SJSA1 (cell line): ENCODE measurements at regions not wholly inside any gene's neighbourhood (a gene's known extent, or its start where the extent isn't known, plus 50 kb on each side); places are given as distances from the start of the nearest gene placed in this dataset.

Experiments used
- DNase-seq, 2 experiments: peaks; one replicate each; pipeline ENCODE4 v3.0.0-alpha.2; 2015 to 2020; ENCODE audit warnings: low spot score in 2 of 2, low read depth in 1 of 2
- H3K27ac ChIP-seq: fragments of 250-450 bp; sonication (Bioruptor Pico); 2 replicates; pipeline ENCODE4 v1.5.1; 2020; ENCODE audit warnings: mild to moderate bottlenecking, moderate library complexity
- H3K27me3 ChIP-seq: fragments of 250-450 bp; sonication (Bioruptor Pico); replicated peaks from 2 replicates; pipeline ENCODE4 v1.5.1; 2020; ENCODE audit warnings: mild to moderate bottlenecking, moderate library complexity
- H3K36me3 ChIP-seq: fragments of 250-450 bp; sonication (Bioruptor Pico); 2 replicates; pipeline ENCODE4 v1.5.1; 2020; ENCODE audit warnings: mild to moderate bottlenecking
- H3K4me1 ChIP-seq: fragments of 250-450 bp; sonication (Bioruptor Pico); replicated peaks from 2 replicates; pipeline ENCODE4 v1.6.1; 2021; ENCODE audit warnings: mild to moderate bottlenecking
- H3K4me3 ChIP-seq: fragments of 250-450 bp; sonication (Bioruptor Pico); 2 replicates; pipeline ENCODE4 v1.5.1; 2020; ENCODE audit warnings: mild to moderate bottlenecking
- H3K9me3 ChIP-seq: fragments of 250-450 bp; sonication (Bioruptor Pico); replicated peaks from 2 replicates; pipeline ENCODE4 v1.5.1; 2020; ENCODE audit warnings: mild to moderate bottlenecking

DNA sequence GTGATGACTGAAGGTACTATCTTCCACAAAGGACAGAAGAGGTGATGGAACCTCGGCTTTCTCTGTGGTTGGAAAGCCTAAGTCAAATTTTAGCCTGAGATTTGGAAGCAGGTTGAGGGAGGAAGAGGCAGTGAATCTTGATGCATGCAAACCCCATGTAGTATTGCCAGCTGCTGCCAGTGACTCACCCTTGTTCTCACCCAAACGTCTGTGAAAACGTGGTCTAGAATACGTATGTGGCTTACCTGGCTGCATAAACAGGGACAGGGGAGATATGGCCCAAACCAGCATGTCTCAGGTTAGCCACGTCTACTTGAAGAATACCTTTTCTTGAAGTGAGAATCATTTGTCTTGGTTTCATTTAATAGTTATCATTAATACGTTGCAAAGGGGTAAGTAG is 438.0 kb upstream of the MAF start:
- H3K27ac ChIP-seq = no peak overlapping the region
- no peak for DNase-seq
- no peaks in the 10 kb centered on the region for H3K27me3 ChIP-seq
- no peak overlapping the region for H3K4me3 ChIP-seq
- H3K4me1 ChIP-seq = peaks cover 10% of the 10 kb centered on the region
- H3K36me3 ChIP-seq = no peaks in the 10 kb centered on the region
- no peaks in the 10 kb centered on the region for H3K9me3 ChIP-seq

DNA sequence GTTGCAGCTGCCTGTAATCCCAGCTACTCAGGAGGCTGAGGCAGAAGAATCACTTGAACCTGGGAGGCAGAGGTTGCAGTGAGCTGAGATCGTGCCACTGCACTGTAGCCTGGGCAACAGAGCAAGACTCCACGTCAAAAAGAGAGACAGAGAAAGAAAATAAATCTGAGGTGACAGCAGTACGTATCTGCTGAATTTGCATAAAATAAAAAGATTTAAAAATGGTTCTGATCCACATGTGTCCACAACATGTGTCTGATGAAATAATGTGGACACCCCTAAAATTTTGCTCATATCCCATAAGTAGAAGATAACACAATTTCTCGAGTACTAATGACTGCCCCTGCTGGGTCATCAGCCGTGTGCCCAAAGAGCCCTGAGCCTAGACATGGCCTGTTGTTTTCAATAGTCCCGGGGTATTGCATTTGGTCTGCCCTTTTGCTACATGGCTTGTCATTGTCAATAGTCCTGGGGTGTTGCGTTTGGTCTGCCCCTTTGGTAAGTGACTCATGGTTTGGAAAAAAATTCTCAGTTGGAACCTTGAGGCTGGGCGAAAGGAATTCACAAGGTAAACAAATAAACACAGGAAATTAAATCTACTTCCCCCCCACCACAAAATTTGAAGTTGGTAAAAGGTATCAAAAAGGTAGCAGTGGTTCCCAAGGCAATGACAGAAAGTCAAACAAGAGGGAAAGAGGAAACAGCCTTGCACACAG is 434.6 kb upstream of the MAF start:
- no peaks in the 10 kb centered on the region for H3K27me3 ChIP-seq
- peak in 1 of 2 experiments; percentile 30 for DNase-seq
- peaks cover 10% of the 10 kb centered on the region for H3K4me1 ChIP-seq
- no peaks in the 10 kb centered on the region for H3K9me3 ChIP-seq
- H3K27ac ChIP-seq = no peak overlapping the region
- no peak overlapping the region for H3K4me3 ChIP-seq
- no peaks in the 10 kb centered on the region for H3K36me3 ChIP-seq

DNA sequence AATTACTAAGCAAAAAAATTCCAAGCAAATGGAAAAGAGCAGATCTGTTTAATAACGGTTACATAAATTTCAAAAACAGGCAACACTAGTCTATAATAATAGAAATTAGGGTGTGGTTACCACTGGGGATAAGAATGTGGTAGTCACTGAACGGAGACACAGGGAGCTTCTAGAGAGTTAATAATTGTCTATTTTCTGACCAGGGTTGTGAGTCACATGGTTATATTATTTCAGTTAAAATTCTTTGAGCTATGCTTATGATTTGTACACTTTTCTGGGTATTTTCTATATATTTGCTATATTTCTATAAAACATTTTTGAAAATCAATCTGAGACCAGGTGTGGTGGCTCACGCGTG is 433.9 kb upstream of the MAF start:
- Histone ChIP-seq H3K27me3 (no peaks in the 10 kb centered on the region), H3K27ac (no peak overlapping the region), H3K9me3 (no peaks in the 10 kb centered on the region), H3K4me1 (peaks cover 10% of the 10 kb centered on the region), H3K36me3 (no peaks in the 10 kb centered on the region), H3K4me3 (no peak overlapping the region)
- DNase-seq = no peak

DNA sequence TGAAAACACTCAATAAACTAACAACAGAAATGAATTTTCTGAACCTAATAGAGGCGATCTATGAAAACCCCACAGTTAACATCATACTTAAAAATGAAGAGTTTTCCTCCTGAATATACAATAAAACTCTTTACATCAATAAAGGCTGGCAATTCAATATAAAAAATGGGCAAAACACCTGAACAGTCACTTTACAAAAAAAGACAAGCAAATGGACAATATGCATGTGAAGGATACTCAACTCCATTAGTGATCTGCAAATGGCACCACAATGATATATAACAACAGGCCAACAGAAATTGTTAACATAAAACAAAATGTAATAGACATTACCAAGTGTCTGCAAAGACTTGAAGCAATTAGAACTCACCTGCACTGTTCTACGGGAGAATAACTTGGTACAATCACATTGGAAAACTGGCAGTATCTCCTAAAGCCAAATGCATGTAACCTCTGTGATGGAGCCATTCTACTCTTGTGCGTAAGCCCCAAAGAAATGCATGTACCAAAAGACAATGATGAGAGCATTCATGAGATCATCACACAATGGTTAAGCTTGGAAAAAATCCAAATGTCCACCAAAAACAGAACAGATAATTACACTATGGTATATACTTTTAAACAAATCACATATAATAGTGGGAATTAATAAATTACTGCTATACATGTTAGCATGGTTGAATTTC is 433.4 kb upstream of the MAF start:
- H3K27ac ChIP-seq = no peak overlapping the region
- no peak for DNase-seq
- H3K9me3 ChIP-seq = no peaks in the 10 kb centered on the region
- H3K36me3 ChIP-seq = no peaks in the 10 kb centered on the region
- no peak overlapping the region for H3K4me3 ChIP-seq
- no peaks in the 10 kb centered on the region for H3K27me3 ChIP-seq
- peaks cover 10% of the 10 kb centered on the region for H3K4me1 ChIP-seq

DNA sequence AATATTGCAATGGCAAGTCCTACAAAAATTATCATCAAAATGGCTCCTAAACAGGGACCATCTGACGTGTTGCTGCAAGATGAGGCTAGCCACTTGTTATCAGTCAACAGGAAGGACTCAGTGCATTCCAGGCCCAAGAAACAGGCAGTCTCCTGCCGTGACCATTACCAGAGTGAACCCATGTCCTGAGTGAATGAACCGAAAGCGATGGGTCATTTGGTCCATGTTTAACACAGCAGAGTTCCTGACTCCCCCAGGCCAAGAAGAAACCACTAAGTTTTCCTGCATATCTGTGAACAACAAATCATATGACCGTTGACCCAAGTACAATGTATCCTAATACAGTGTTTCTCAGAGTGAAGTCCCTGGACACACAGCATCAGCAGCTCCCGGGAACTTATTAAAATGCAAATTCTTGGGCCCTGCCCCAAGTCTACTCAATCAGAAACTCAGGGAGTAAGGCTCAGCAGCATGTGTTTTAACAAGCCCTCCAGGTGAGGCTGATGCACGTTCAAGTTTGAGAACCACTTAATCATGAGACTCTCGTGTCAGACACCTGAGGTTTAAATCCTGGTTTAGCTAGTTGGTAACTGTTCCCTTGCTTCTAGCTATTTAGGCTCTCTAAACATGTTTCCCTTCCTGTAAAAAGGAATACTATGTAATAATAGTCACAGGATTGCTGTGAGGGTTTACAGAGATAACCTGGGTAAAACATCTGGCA is 429.4 kb upstream of the MAF start:
- Histone ChIP-seq H3K27ac (no peak overlapping the region), H3K27me3 (no peaks in the 10 kb centered on the region), H3K4me1 (peaks cover 18% of the 10 kb centered on the region), H3K36me3 (no peaks in the 10 kb centered on the region), H3K9me3 (no peaks in the 10 kb centered on the region), H3K4me3 (no peak overlapping the region)
- DNase-seq = no peak

DNA sequence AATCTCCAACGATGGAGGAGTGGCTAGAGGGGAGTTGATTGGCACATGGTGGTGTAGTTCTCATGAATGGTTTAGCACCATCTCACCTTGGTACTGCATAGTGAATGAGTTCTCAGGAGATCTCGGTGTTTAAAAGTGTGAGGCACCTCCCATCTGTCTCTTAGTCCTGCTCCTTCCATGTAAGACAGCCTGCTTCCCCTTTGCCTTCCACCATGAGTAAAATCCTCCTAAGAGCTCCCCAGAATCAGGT is 428.8 kb upstream of the MAF start:
- no peaks in the 10 kb centered on the region for H3K36me3 ChIP-seq
- no peaks in the 10 kb centered on the region for H3K9me3 ChIP-seq
- H3K27me3 ChIP-seq = no peaks in the 10 kb centered on the region
- H3K4me3 ChIP-seq = no peak overlapping the region
- DNase-seq = no peak
- H3K27ac ChIP-seq = no peak overlapping the region
- H3K4me1 ChIP-seq = peaks cover 20% of the 10 kb centered on the region

DNA sequence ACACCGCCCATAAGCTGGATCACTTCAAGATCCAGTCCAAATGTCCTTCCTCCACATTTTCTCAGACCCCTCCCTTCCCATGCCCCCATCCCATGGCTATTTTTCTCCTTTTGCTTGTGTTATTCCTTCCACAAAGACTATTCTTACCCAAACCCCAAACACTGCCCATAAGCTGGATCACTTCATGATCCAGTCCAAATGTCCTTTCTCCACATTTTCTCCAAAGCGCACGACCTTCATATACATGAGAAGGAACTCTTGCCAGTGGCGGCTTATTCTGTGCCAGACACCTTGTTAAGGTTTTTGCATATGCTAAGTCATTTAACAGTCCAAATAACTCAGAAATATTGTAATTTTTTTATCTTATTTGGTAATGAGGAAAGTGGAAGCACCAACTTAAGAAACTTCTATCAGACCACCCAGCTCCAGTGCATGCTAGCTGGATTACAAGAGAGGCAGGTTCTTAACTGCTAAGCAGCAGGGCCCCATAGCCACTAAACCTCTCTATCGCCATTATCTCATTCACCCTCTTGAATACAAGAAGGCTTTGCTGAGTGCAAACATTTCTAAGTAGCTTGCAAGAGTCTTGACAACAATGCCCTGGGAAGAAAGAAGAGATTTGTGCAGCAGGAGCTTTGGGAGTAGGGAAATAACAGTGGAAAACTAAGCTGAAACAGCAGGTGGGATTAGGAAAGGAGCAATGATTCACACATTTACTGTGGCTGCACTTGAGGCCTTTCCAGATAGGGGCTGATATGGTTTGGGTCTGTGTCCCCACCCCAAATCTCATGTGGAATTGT is 428.2 kb upstream of the MAF start:
- no peaks in the 10 kb centered on the region for H3K27me3 ChIP-seq
- no peaks in the 10 kb centered on the region for H3K36me3 ChIP-seq
- H3K9me3 ChIP-seq = no peaks in the 10 kb centered on the region
- H3K27ac ChIP-seq = no peak overlapping the region
- H3K4me3 ChIP-seq = no peak overlapping the region
- H3K4me1 ChIP-seq = peaks cover 25% of the 10 kb centered on the region
- DNase-seq = no peak

DNA sequence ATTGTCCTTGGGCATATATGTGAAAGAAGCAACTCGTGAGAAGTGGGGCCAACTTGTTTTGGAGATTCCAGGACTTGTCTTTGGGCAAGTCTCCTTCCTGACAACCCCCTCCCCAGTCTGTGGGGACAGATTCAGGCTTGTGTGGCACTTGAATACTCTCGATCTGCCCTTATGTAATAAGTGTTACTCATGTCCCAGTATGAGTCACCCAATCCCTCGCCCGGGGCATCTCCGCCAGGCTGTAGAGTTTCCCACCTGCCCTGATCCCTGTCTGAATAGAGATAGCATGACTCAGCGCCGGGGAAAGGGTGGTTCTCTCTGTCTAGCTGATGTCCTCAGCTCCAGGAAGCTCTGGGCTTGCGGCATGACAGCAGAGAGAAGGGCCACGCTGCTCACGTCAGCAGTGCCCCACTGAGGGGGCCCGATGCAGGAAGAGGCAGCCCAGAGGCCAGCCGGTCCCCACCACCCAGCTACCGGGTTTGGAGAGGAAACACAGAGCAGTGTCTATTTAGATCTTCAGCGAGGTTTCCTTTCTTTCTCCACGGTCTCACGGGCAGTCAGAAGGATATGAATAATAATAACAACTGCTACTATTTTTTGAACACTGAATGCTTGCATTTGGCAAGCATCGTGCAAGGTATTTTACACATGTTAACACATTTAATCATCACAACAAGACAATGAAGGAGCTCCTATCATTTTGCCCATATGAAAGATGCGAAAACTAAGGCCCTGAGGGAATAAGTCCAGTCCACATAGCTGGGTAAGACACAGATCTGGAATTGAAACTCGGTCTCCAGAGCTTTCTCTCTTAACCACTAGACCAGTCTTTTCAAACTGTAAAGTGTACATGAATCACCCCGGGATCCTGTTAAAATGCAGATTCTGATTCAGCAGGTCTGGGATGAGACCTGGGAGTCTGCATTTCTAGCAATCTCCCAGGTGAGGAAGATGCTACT is 426.7 kb upstream of the MAF start:
- Histone ChIP-seq H3K27me3 (no peaks in the 10 kb centered on the region), H3K4me1 (peaks cover 34% of the 10 kb centered on the region), H3K9me3 (no peaks in the 10 kb centered on the region), H3K27ac (peak overlapping the region; percentile 70), H3K4me3 (peak overlapping the region; percentile 6), H3K36me3 (no peaks in the 10 kb centered on the region)
- DNase-seq = peak; percentile 97 to 99

DNA sequence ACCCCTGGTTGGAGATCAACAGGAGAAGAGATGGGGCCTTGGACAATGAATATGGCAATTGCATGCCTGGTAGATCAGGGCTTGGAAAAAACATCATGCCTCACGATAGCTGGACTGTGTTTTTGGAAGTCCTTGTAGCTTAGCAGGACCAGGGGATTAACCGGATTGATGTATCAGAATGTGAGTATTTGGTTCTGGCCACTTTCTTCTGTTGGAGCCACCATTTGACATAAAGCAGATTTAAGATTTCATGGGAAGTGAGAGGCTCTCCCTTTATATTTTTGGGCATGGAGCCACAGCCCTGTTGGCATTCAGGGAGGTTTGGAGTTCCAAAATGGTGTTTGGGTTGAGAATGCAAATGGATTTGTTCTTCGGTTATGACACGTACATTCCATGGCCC is 424.7 kb upstream of the MAF start:
- Histone ChIP-seq H3K27me3 (no peaks in the 10 kb centered on the region), H3K4me1 (peaks cover 34% of the 10 kb centered on the region), H3K4me3 (no peak overlapping the region), H3K36me3 (no peaks in the 10 kb centered on the region), H3K27ac (no peak overlapping the region), H3K9me3 (no peaks in the 10 kb centered on the region)
- no peak for DNase-seq

DNA sequence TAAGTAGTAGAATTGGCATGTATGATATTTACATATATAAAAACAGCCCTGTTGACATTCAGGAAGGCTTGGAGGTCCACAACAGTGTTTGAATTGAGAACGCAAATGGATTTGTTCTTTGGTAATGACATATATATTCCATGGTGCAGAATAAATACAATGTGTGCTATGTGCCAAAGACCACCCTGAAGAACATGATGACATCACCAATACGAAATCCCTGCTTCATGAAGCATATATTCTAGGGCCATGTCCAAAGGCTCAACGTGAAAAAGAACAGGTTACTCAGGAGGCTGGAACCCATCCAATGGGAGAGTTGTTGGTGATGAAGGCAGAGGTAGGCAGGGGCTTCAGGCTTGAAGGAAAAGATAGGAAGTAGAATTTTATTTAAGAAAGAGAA is 423.9 kb upstream of the MAF start:
- Histone ChIP-seq H3K27me3 (no peaks in the 10 kb centered on the region), H3K36me3 (no peaks in the 10 kb centered on the region), H3K27ac (peak overlapping the region; percentile 33), H3K9me3 (no peaks in the 10 kb centered on the region), H3K4me3 (no peak overlapping the region), H3K4me1 (peaks cover 34% of the 10 kb centered on the region)
- DNase-seq = no peak

DNA sequence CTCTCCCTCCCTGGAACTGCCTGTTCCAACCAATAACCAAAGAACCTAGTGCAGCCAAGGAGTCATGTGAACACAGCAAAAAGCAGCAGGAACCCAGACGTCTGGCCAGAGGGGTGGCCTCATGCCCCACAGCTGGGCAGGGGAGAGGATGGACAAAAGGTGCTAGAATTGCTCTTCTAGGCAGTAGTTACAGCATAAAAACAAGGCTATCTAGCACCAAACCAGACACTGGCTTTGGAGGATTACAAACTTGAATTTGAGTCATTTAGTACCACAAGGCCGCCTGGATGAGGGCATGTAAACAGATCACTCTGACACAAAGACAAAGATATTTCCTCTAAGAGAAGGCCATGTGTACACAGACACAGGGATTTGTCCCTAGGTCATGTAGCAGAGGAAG is 423.3 kb upstream of the MAF start:
- Histone ChIP-seq H3K27ac (peak overlapping the region; percentile 33), H3K36me3 (no peaks in the 10 kb centered on the region), H3K27me3 (no peaks in the 10 kb centered on the region), H3K9me3 (no peaks in the 10 kb centered on the region), H3K4me1 (peaks cover 34% of the 10 kb centered on the region), H3K4me3 (no peak overlapping the region)
- DNase-seq = peak; percentile 53 to 74

DNA sequence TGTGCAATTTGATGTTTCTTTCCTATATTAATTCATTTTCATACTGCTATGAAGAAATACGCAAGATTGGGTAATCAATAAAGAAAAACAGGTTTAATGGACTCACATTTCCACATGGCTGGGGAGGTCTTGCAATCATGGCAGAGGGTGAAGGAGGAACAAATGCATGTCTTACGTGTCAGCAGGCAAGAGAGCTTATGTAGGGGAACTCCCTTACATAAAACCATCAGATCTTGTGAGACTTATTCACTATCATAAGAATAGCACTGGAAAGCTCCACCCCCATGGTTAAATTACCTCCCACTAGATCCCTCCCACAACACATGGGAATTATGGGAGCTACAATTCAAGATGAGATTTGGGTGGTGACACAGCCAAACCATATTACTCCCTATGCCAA is 418.9 kb upstream of the MAF start:
- Histone ChIP-seq H3K27ac (no peak overlapping the region), H3K9me3 (no peaks in the 10 kb centered on the region)
- no peak for DNase-seq

DNA sequence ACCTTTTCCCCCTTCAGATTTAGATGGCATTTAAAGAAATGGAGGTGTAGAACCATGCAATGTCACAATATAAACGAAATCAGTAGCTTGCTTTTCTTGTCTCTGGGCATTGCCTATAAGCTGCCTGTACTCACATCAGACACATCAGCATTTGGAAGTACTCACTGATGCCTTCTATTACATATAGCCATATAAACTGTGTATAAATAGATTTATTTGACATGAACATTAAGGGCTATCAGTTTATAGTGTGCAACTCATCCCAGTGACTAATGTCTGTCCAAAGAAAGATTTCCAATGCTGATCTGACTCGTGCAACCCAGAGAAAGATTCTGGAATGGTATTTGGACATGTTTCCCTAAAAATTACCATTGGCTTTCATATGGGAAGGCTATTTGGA is 417.9 kb upstream of the MAF start:
- DNase-seq = no peak
- no peak overlapping the region for H3K4me3 ChIP-seq
- H3K4me1 ChIP-seq = peaks cover 23% of the 10 kb centered on the region
- no peaks in the 10 kb centered on the region for H3K36me3 ChIP-seq
- H3K27me3 ChIP-seq = no peaks in the 10 kb centered on the region
- H3K9me3 ChIP-seq = no peaks in the 10 kb centered on the region
- no peak overlapping the region for H3K27ac ChIP-seq

More for the DNA sequence above, 418.9 kb upstream of the MAF start:
- peaks cover 27% of the 10 kb centered on the region for H3K4me1 ChIP-seq
- H3K36me3 ChIP-seq = no peaks in the 10 kb centered on the region
- H3K4me3 ChIP-seq = no peak overlapping the region
- no peaks in the 10 kb centered on the region for H3K27me3 ChIP-seq
